AG04449 (cell line): ENCODE measurements at regions not wholly inside any gene's neighbourhood (a gene's known extent, or its start where the extent isn't known, plus 50 kb on each side); places are given as distances from the start of the nearest gene placed in this dataset.

Experiments
- CTCF ChIA-PET: fragments of 350-600 bp; formaldehyde crosslinking; extraction: SDS; loops from one replicate; lab custom pipeline; 2021; ENCODE audit warnings: antibody characterized with exemption; lab: Yijun Ruan, JAX
- POLR2A ChIA-PET: fragments of 400-600, 350-600 bp; formaldehyde crosslinking; extraction: SDS; loops from one replicate; lab custom pipeline; 2020; ENCODE audit warnings: antibody characterized with exemption, inconsistent platforms; lab: Yijun Ruan, JAX
- DNase-seq: peaks from one replicate; pipeline ENCODE4 v3.0.0-alpha.2; 2010; ENCODE audit warnings: low read depth, low spot score
- H3K4me3 ChIP-seq: 2 replicates; pipeline ENCODE4 v1.5.1; 2011; ENCODE audit warnings: low read depth, mild to moderate bottlenecking, control low read depth, low read length
- CTCF ChIP-seq: IDR thresholded peaks from one replicate; pipeline ENCODE4 v1.5.1; 2011; ENCODE audit warnings: mild to moderate bottlenecking, moderate library complexity, low read length, control low read depth, inconsistent platforms; ENCODE audit not compliant: insufficient read depth; ENCODE audit errors: missing control alignments

GRCh38 chr10:43802988-43803696 is 154.5 kb upstream of the ZNF32 start:
- ChIA-PET POLR2A (interaction anchor here (0.6 kb wide), 1 partner anchor 14 kb away, joined by 3 read pairs; no protein-coding TSS in a partner anchor), CTCF (interaction anchor here (0.6 to 1.4 kb wide), 2 partner anchors 10 to 508 kb away, joined by 3 to 4 read pairs; no protein-coding TSS in a partner anchor)
- H3K4me3 ChIP-seq: no peak overlapping the region
- DNase-seq: no peak
- no peak for TF ChIP-seq CTCF

GRCh38 chr10:43801626-43802025 is 152.9 kb upstream of the ZNF32 start:
- TF ChIP-seq CTCF: no peak
- CTCF ChIA-PET: interaction anchor here (1.3 to 1.5 kb wide), 2 partner anchors 15 to 17 kb away, joined by 3 to 4 read pairs; no protein-coding TSS in a partner anchor
- POLR2A ChIA-PET: no interaction called here
- H3K4me3 ChIP-seq: no peak overlapping the region
- DNase-seq: no peak

GRCh38 chr10:43801140-43801539 is 152.5 kb upstream of the ZNF32 start:
- ChIA-PET CTCF (interaction anchor here (1.3 to 1.5 kb wide), 2 partner anchors 14 to 17 kb away, joined by 3 to 4 read pairs; no protein-coding TSS in a partner anchor), POLR2A (no interaction called here)
- DNase-seq: no peak
- TF ChIP-seq CTCF: no peak
- no peak overlapping the region for H3K4me3 ChIP-seq

- no peak for TF ChIP-seq CTCF
- H3K4me3 ChIP-seq: no peak overlapping the region
- POLR2A ChIA-PET: no interaction called here
- CTCF ChIA-PET: no interaction called here
- DNase-seq: no peak
These were observed 148.1 kb upstream of the ZNF32 start for GRCh38 chr10:43796781-43797180.

- TF ChIP-seq CTCF: no peak
- H3K4me3 ChIP-seq: no peak overlapping the region
- ChIA-PET CTCF (no interaction called here), POLR2A (no interaction called here)
- DNase-seq: no peak
These were observed 147.0 kb upstream of the ZNF32 start for GRCh38 chr10:43795639-43796038.

- ChIA-PET POLR2A (no interaction called here), CTCF (no interaction called here)
These were observed 146.4 kb upstream of the ZNF32 start for GRCh38 chr10:43795093-43795492.

More at GRCh38 chr10:43795093-43795492, 146.4 kb upstream of the ZNF32 start:
- TF ChIP-seq CTCF: no peak
- no peak overlapping the region for H3K4me3 ChIP-seq
- DNase-seq: no peak
